Prostate gland (tissue), 2 donors: ENCODE measurements at regions not wholly inside any gene's neighbourhood (a gene's known extent, or its start where the extent isn't known, plus 50 kb on each side); places are given as distances from the start of the nearest gene placed in this dataset.

Experiments used
- POLR2A ChIP-seq: fragments of 450-650 bp; IDR thresholded peaks from one replicate; pipeline ENCODE4 v1.6.1; 2016; ENCODE audit warnings: antibody characterized with exemption, mild to moderate bottlenecking
- POLR2AphosphoS5 ChIP-seq: sonication (generic); formaldehyde crosslinking; IDR thresholded peaks from one replicate; pipeline ENCODE4 v1.6.1; 2017; ENCODE audit warnings: antibody characterized with exemption
- TF ChIP-seq, protein P1 (sequence below), 4 experiments: fragments of 200-600 bp in 2 of 4; fragments of 450-650 bp in 2 of 4; sonication (generic) in 2 of 4; IDR thresholded peaks; 1 replicate in 3 of 4; 2 replicates in 1 of 4; pipeline ENCODE4 v1.5.1; 2016 to 2019; ENCODE audit warnings: antibody characterized with exemption in 4 of 4, mild to moderate bottlenecking in 2 of 4, moderate library complexity in 2 of 4

- TF ChIP-seq POLR2AphosphoS5, result no peak
- TF ChIP-seq, protein P1, sequence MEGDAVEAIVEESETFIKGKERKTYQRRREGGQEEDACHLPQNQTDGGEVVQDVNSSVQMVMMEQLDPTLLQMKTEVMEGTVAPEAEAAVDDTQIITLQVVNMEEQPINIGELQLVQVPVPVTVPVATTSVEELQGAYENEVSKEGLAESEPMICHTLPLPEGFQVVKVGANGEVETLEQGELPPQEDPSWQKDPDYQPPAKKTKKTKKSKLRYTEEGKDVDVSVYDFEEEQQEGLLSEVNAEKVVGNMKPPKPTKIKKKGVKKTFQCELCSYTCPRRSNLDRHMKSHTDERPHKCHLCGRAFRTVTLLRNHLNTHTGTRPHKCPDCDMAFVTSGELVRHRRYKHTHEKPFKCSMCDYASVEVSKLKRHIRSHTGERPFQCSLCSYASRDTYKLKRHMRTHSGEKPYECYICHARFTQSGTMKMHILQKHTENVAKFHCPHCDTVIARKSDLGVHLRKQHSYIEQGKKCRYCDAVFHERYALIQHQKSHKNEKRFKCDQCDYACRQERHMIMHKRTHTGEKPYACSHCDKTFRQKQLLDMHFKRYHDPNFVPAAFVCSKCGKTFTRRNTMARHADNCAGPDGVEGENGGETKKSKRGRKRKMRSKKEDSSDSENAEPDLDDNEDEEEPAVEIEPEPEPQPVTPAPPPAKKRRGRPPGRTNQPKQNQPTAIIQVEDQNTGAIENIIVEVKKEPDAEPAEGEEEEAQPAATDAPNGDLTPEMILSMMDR (IDR thresholded peaks at IDR 0.05), result no peak
- TF ChIP-seq POLR2A, result no peak
These were observed 239.8 kb downstream of the LMX1A start for GRCh38 chr1:165116732-165117131.
